NCI-H524 (cell line): ENCODE measurements at regions not wholly inside any gene's neighbourhood (a gene's known extent, or its start where the extent isn't known, plus 50 kb on each side); places are given as distances from the start of the nearest gene placed in this dataset.
"Not testable (repeated sequence)": the region's sequence is repeated elsewhere in the genome, so short reads cannot be mapped to it uniquely, and the experiment has no call there.

Experiments used
- DNase-seq, 2 experiments: peaks; one replicate each; lab custom pipeline; 2025; lab: John Stamatoyannopoulos, UW

DNA sequence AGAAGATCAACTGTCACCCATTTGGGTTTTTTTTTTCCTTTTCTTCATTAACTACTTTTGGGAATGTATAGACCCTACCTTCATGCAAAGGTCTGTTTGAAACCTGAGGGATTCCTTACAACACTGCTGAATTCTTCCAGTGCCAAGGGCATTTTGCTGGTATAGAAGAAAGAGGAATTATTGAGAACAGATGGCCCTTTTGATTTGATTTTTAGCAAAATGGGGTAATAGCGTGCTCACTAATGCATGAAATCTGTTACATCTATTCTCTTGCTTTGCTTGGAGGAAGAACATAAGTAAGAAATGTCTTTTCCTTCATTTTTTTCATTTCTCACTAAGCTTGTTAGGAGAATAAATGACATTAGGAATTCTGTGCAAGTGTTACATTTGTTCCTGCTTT lies 501.9 kb downstream of the TMEM135 start:
- peak in 1 of 2 experiments; percentile 1 for DNase-seq

DNA sequence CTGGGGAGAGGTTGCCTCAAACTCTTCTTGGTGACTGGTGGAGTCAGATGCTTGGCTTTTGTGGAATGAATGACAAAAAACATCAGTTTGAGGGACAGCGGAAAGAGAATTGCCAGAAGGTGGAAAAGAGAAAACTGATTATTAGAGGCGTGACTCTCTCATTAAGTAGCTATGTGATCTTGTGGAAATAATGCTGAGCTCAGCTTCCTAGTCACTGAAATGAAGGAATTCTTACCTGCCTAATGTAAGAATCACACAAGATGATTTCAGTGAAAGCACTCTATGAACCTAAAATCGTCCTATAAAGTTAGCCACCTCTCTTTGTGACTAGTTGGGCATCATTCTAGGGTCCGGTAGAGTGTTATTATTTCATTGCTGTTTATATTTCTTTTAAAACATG lies 498.8 kb downstream of the TMEM135 start:
- no peak for DNase-seq

DNA sequence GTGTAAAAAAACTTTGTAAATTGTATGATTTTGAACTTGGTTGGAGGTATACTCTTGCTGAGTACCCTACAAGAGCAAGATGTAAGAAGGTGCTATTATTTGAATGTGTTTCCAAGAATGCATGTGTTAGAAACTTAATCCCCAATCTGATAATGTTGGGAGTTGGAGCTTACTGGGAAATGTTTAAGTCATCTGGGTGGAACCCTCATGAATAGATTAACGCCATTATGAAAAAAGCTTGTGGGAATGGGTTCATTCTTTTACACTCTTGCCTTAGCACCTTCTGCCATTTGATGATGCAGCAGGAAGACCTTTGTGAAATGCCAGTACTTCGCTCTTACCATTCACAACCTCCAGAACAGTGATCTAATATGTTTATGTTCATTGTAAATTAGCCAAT lies 498.3 kb downstream of the TMEM135 start:
- no peak for DNase-seq

DNA sequence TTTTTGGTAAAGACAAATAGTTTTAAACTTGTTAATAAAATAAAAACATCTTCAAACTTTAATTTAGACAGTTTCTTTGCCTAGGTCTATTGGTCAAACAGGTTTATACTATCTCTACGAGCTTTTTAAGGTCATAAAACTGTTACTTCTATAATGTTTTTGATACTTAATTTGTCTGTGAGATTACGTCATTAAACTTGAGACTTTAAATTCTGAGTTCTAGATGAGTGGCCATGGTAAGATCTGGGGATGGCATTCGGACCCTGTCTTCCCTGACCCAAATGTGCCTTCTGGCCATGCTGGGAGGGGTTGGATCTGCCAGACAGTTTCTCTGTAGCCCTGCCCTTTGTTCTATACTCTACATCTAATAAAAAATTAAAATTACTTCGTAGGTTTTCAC lies 497.8 kb downstream of the TMEM135 start:
- DNase-seq = no peak

DNA sequence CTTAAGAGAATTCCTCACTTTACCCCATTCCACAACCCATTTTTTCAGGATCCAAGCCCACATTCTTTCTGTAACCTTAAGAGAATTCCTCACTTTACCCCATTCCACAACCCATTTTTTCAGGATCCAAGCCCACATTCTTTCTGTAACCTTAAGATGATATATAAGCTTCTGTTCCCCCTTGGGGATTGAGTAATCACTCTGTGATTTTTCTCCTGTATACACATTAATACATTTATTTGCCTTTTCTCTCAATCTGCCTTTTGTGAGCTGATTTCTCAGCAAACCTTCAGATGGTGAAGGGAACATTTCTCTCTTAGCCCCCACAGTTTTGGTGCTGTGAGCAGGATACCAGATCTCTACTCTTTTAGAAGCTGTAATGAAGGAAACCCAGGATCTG lies 494.1 kb downstream of the TMEM135 start:
- not testable (repeated sequence) for DNase-seq

DNA sequence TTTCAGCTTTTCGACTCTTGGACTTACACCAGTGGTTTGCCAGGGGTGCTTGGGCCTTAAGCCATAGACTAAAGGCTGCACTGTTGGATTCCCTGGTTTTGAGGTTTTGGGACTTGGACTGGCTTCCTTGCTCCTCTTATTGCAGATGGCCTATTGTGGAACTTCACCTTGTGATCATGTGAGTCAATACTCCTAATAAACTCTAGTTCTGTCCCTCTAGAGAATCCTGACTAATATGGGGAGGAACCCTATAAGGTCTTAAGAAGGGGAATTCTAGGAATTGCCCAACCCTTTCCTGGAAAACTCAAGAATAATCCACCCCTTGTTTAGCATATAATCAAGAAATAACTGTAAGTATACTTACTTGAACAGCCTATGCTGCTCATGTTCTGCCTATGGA lies 491.8 kb downstream of the TMEM135 start:
- no peak for DNase-seq

DNA sequence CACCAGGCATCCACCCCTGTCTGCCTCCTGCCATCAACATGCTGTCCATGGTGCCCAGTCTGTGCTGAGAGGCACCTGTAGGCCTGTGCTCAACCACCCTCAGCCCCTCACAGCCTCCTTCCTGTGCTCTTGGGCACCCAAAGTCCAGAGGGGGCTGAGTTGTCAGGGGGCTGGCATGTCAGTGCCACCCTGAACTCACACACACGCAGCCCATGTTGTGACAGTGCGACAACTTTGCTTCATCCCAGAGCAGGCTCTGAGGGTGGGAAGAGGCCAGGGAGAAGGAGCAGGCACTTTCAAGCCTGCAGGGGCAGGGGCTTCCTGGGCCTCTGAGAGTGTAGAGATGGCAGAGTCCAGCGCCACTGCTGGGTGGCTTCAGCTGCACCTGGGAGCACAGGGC lies 491.0 kb downstream of the TMEM135 start:
- no peak for DNase-seq

DNA sequence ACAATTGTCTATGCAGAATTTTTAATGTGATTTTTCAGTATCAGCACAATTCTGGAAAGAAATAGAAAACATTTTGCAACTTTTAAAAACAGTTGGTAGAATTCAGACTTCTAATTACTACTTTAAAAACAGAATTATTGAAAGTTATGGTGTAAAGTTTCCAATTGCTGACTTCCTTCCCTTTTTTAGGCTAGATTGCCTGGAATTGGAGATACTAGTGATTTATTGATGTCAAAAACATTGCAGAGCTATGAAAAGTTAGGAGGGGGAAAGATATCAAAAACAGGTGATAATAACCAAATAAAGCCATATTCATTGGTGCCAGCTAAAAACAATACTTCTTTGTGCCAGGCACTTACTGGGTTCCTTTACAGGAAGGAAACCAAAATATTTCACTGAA lies 485.5 kb downstream of the TMEM135 start:
- DNase-seq = no peak

DNA sequence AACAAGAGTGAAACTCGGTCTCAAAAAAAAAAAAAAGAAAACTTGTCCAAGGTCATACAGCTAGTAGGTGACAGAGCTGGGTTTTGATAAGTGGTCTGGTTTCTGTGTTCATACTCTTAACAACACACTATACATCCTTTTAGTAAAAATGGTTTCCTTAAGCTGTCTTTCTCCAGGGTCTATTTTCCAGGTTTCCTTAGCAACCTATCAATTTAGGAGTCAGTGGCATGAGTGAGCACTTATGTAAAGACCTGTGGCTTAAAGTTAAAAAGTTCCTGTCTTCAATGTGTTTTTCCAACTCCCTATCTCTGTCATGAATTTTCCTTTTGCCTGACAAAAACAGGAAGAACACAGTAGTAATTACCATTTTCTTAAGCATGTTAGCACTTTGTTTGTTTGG lies 480.5 kb downstream of the TMEM135 start:
- DNase-seq = no peak

DNA sequence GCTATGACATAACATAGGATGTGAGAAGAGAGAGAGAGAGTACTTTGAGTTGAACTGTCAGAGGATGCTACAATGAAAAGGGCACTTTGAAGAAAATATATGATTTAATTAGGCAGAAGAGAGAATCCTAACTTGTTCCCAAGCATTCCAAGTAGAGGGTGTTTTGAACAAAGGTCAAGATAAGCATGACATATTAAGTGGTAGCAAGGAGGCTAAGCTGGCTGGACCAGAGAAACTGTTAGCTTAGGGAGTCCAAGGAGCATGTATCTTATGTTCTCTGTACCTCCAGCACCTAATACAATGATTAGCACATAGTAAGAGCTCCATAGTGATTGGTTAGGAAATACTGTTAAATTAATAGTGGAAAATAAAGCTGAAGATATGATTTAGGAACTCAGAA lies 479.6 kb downstream of the TMEM135 start:
- no peak for DNase-seq

DNA sequence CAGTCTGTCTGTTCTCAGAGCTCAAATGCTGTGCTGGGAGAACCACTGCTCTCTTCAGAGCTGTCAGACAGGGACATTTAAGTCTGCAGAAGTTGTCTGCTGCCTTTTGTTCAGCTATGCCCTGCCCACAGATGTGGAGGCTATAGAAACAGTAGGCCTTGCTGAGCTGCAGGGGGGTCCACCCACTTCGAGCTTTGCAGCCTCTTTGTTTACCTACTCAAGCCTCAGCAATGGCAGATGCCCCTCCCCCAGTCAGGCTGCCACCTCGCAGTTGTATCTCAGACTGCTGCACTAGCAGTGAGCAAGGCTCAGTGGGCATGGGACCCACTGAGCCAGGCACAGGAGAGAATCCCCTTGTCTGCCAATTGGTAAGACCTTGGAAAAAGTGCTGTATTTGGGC lies 470.0 kb downstream of the TMEM135 start:
- DNase-seq = not testable (repeated sequence)

DNA sequence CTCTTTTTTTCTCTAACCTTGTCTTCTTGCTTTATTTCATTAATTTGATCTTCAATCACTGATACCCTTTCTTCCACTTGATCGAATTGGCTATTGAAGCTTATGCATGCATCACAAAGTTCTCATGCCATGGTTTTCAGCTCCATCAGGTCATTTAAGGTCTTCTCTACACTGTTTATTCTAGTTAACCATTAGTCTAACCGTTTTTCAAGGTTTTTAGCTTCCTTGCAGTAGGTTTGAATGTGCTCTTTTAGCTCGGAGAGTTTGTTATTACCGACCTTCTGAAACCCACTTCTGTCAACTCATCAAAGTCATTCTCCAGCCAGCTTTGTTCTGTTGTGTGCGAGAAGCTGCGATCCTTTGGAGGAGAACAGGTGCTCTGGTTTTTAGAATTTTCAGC lies 469.2 kb downstream of the TMEM135 start:
- DNase-seq = not testable (repeated sequence)

DNA sequence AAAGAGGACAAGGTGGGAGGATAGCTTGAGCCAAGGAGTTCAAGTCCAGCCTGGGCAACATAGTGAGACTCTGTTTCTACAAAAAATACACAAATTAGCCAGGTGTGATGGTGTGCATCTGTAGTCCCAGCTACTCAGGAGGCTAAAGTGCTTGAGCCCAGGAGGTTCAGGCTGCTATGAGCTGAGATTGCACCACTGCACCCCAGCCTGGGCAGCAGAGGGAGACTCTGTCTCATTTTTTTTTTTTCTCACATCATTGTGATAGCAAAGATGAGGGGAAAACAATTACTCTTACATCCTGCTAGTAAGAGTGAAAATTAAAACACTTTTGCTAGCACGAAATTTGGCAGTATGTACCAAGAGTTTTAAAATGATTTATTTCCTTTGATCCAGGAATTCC lies 463.7 kb downstream of the TMEM135 start:
- DNase-seq = no peak

DNA sequence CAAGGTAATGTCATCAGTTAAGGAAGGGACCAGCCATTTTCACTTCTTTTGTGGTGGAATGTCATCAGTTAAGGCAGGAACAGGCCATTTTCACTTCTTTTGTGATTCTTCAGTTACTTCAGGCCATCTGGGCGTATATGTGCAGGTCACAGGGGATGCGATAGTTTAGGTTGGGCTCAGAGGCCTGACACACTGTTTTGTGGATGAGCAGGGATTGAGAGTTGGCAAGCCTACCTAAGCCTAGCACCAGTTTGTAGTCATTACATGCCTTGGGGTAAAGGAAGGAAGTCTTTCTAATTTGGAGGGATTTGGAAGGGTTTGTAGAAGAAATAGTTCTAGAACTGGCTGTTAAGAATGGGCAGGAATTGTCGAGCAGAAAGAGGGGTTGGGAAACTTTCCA lies 457.2 kb downstream of the TMEM135 start:
- DNase-seq = not testable (repeated sequence)

DNA sequence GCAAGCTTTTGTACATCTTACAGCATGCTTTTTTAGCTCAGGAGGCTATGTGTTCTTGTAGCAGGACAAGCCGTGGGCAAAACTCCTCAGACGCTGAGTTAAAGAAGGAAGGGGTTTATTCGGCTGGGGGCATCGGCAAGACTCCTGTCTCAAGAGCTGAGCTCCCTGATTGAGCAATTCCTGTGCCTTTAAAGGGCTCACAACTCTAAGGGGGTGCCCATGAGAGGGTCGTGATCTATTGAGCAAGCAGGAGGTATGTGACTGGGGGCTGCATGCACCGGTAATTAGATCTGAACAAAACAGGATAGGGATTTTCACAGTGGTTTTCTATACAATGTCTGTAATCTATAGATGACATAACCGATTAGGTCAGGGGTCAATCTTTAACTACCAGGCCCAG lies 456.3 kb downstream of the TMEM135 start:
- not testable (repeated sequence) for DNase-seq

DNA sequence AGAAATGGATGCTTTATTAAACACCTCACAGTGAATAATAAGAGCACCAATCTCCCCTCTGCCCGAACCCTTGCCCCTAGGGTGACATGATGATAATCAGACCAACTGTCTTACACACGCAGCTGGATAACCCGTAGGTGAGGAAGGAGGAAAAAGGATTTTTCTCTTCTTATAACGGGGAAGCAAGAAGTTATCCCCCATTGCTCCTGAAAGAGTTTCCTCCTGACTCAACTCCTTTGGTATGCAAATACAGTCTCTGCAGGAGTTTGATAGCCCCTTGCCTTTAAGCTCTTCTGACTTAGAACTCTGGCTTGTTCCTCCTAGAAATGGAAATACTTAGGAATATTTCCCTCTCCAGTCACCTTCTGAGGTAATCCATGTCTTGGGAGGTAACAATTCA lies 455.8 kb downstream of the TMEM135 start:
- DNase-seq = no peak

DNA sequence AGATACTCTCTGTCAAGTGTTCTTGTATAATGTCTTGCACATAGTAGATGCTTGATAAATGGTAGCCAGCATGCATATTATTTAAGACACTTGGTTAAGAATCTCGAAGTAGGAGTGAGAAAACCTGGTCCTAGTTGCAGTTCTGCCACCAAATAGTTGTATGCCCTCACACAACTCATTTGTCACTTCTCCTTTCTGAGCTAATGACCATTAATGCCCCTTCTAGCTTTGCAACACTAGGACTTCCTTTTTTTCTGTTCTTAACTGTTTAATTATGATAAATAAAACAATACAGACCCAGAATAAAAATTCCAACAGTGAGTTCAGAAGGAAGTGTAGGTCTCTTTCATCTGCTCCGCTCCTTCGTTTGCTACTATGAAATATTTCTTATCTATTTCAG lies 453.6 kb downstream of the TMEM135 start:
- DNase-seq = no peak

DNA sequence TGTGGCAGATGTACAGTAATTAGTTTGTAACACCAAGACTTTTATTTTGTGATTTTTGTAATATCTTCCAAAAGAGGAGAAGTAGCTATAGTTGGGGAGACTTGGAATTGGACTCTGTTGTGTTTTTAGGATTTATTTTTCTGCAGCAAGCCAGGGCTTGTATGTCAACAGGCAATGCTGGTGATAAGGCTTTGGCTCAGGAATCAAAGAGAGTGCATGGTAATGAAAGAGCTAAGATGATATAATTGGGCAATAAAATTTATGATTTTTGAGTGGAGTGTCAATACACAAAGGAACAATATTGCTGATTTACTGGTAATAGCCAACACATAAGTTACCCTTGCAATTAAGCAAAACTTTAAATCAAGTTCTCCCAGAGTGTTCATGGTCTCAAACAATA lies 452.9 kb downstream of the TMEM135 start:
- no peak for DNase-seq

DNA sequence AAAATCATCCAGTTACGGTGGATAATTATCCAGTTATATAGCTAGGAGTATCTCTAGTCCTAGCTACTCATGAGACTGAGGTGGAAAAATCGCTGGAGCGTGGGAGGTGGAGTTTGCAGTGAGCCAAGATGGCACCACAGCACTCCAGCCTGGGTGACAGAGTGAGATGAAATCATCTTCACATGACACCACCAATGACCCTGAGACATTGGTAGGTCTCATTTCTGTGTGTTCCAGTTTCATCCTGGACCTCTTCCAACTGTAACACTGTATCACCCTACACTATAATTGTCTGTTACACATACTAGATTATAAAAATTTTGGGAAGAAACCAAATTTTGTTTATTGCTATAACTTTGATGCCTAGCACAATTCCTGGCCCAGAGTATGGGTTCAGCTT lies 446.8 kb downstream of the TMEM135 start:
- DNase-seq = no peak

DNA sequence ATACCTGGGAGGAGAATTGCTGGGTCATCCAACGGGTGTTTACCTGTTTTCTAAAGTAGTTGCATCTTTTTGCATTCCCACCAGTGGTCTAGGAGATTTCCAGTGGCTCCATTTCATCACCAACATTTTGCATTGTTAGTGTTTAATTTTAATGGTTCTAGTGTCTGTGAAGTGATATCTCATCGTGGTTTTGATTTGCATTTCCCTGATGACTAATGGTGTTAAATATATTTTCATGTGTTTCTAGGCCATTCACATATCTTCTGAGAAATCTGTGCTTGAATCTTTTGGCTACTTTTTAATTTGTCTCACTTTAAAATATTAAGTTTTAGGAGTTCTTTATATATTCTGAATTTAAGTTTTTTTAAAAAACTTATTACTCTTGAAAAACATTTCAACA lies 439.6 kb downstream of the TMEM135 start:
- DNase-seq = no peak

DNA sequence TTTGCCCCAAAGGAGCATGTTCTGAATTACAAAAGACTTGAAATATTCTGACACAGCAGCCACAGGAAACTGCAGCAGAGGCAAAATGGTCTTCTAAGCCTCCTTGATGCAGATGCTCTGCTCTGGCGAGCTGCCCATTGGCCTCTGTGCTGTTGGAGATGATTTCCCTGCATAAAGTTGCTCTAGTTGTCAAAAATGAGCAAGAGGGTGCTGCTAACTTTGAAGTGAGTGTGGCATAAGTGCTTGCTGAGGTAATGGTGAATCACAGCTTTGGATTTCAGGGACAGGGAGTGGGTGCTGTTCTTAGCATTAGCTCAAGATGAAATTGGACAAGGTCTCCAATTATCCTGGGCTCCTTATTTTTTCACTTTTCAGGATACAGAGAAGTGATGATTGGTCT lies 435.4 kb downstream of the TMEM135 start:
- peak; percentile 1 to 47 for DNase-seq

DNA sequence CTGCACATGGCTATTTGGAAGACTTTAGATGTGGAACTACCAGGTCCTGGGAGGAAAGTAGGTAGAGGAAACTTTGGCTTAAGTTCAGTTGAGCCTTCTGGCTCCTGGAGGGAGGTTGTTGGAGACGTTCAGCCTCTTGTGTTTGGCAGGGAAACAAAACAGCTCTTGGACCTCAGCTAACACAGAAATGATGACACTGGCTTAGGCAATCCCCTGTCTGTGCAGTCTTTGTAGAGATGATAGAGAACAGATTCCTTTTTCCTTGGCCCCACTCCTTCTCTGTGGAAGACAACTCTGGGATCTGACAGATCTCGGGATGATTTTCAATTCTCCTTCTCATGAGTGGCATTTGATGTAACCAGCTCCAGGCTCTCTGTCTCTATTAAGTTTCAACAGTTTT lies 428.5 kb downstream of the TMEM135 start:
- no peak for DNase-seq

DNA sequence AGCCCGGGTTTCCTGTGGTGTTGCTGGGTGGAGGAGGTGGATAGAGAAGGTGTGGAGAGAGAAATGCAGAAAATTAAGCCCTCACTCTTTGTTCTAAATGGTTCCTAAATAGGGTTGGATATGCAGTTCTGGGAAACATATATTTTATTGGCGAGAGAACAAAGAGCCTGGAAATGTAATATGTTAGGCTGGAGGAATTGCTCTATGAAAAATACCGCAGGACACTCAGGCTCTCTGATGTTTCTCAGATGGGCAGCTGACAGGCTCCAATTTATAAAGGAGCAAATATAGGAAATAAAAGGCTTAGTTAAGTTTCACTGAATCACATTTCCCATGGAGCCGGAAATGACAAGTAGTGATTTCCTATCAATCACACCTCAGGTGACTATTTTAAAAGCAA lies 428.0 kb downstream of the TMEM135 start:
- DNase-seq = no peak

DNA sequence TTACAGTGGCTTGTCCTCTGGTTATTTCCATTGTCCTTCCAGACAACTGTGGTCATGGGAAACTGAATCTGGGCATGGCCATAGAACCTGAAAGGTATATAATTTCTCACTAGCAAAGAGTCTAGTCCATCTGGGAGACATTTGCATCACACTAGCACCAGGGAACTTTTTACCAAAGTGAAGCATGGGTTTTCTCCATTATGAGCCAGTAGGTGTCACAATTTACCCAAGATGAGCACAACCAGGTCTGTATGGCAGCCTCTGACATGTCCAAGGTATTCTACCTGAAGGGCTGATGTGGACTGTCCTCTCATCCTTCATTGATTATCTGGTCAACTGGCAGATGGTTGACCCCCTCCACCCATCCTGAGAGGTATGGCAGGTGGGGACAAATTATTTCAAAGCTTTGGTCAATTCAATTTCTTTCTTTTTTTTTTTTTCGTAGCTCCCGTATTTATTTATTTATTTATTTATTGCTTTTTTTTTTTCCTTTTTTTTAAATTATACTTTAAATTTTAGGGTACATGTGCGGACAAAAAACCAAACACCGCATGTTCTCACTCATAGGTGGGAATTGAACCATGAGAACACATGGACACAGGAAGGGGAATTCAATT lies 425.9 kb downstream of the TMEM135 start:
- DNase-seq = peak; percentile 26 to 47

DNA sequence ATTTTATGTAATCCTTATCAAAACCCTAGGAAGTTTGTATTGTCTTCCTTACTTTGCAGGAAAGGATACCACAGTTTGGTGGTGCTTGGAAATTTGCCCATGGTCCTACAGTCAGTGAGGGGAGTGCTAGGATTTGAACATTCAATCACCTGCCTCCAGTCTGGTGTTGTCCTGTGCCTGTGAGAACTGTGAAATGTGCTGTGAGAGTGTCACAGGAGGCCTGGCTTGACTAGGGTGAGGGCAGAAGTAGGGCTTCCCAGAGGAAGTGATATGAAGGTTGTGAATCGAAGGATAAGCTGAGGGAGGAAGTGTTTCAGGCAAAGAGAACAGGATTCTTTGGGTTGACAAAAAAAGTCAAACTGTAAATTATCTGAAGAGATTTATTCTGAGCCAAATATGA lies 424.4 kb downstream of the TMEM135 start:
- no peak for DNase-seq
